ENCODE measurements at regions not wholly inside any gene's neighbourhood (a gene's known extent, or its start where the extent isn't known, plus 50 kb on each side); places are given as distances from the start of the nearest gene placed in this dataset.

DNA sequence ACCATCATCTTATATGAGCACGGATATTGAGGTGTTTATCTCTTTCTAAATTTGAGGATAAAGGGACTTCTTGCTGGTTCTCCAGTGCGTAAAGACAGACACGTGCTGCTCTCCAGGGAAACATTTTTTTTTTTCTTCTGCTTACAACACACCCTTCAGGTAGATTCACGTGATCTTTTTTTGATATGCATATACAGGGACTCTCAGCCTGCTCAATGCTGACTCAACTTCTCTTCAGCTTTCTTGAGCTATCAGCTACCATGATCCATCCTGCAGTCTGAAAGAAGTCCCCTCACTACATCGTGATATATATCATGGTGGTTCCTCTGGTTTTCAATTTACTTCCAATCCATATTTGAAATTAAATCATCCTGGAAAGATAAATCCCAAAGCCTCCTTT, 87.1 kb upstream of the SLITRK3 start:
- DNase-seq (ENCODE audit: low read depth) = no peak
- no peak overlapping the region for H3K4me3 ChIP-seq (ENCODE audit: control insufficient read depth, low read depth, low read length)
- TF ChIP-seq, protein P1, sequence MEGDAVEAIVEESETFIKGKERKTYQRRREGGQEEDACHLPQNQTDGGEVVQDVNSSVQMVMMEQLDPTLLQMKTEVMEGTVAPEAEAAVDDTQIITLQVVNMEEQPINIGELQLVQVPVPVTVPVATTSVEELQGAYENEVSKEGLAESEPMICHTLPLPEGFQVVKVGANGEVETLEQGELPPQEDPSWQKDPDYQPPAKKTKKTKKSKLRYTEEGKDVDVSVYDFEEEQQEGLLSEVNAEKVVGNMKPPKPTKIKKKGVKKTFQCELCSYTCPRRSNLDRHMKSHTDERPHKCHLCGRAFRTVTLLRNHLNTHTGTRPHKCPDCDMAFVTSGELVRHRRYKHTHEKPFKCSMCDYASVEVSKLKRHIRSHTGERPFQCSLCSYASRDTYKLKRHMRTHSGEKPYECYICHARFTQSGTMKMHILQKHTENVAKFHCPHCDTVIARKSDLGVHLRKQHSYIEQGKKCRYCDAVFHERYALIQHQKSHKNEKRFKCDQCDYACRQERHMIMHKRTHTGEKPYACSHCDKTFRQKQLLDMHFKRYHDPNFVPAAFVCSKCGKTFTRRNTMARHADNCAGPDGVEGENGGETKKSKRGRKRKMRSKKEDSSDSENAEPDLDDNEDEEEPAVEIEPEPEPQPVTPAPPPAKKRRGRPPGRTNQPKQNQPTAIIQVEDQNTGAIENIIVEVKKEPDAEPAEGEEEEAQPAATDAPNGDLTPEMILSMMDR (conservative IDR thresholded peaks at IDR 0.05; ENCODE audit: control insufficient read depth, insufficient read depth, low read depth, low read length) = no peak

- peak; percentile 21 for DNase-seq (ENCODE audit: low read depth)
- TF ChIP-seq, protein P1 (conservative IDR thresholded peaks at IDR 0.05; ENCODE audit: control insufficient read depth, insufficient read depth, low read depth, low read length) = no peak
- H3K4me3 ChIP-seq (ENCODE audit: control insufficient read depth, low read depth, low read length) = no peak overlapping the region
Measured at GRCh38 chr3:165279471-165279870, 83.3 kb upstream of the SLITRK3 start.

- H3K4me3 ChIP-seq (ENCODE audit: control insufficient read depth, low read depth, low read length) = no peak overlapping the region
- DNase-seq (ENCODE audit: low read depth) = no peak
- TF ChIP-seq, protein P1 (conservative IDR thresholded peaks at IDR 0.05; ENCODE audit: control insufficient read depth, insufficient read depth, low read depth, low read length) = no peak
Measured at GRCh38 chr3:165273411-165273810, 77.2 kb upstream of the SLITRK3 start.

DNA sequence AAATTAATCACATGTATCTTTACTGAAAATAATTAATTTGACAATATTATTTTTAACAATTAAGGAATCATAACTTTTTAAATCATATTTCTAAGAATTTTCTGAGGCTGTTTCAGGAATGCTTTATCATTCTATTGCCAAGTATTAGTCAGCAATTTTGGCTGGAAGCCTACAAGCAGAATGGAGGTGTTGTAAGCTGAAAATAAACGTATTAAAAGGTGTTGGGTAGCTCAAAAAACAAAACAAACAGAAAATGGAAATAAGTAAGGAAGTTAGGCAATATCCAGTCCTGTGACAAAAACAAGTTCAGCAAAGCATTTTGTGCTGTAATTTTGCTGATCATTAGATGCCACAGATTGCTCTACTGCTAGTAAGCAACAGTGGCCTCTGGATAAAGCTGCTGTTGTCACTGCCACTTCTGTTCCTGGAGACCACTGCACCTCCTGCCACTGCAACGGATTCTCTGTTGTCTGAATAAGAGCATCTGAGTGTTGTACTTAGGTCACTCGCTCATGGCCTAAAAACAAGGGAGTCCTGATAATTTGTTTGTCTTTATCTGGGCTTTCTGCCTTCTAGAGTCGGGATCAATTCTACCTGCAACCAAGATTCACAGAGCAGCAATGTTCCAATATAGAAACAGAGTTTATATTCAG, 63.5 kb upstream of the SLITRK3 start:
- DNase-seq (ENCODE audit: low read depth) = peak; percentile 40
- no peak overlapping the region for H3K4me3 ChIP-seq (ENCODE audit: control insufficient read depth, low read depth, low read length)
- TF ChIP-seq, protein P1 (conservative IDR thresholded peaks at IDR 0.05; ENCODE audit: control insufficient read depth, insufficient read depth, low read depth, low read length) = no peak

DNA sequence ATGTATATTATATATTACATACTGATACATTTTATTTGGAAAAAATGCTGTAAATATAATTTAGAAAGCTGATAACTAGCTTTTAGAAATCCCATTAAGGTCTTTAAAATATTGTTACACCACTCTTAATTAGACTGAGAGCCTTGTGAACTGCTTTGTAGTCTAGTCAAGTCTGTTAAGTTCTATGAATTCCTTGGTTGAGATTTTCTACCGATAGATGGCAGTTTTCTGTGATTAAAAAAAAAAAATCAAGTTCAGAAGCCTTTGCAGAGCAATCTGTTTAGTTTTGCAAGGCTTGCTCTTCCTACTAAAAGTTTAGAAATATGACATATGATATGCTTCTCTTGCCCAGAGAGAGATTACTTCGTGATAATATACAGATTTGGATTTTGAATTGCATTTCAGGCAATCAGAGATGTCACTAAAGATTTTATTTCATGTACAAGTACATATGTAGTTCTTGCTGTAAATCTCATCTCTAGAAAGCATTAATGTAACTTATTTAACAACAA, 60.4 kb upstream of the SLITRK3 start:
- H3K4me3 ChIP-seq (ENCODE audit: control insufficient read depth, low read depth, low read length) = no peak overlapping the region
- TF ChIP-seq, protein P1 (conservative IDR thresholded peaks at IDR 0.05; ENCODE audit: control insufficient read depth, insufficient read depth, low read depth, low read length) = peak; percentile 21
- no peak for DNase-seq (ENCODE audit: low read depth)

DNA sequence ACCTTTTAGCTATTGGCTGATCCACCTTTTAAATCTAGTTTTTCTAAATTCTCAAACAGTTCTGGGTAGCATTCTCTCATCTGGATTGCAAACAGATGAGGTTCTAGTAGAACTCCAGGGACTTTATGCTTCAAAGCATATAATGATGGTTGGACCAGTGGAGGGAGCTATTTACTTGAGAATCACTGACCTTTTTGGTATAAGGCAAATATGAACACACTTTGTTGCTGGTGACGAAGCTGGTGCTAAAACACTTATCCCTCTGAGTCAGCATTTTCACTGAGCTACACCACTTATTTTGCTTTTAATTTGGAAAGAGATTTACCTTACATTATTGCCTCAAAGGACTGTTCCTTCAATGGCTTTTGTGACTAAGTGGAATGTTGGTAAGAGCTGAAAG, 58.6 kb upstream of the SLITRK3 start:
- peak; percentile 63 for DNase-seq (ENCODE audit: low read depth)
- H3K4me3 ChIP-seq (ENCODE audit: control insufficient read depth, low read depth, low read length) = no peak overlapping the region
- TF ChIP-seq, protein P1 (conservative IDR thresholded peaks at IDR 0.05; ENCODE audit: control insufficient read depth, insufficient read depth, low read depth, low read length) = peak; percentile 24
